H1 (cell line): ENCODE measurements at regions not wholly inside any gene's neighbourhood (a gene's known extent, or its start where the extent isn't known, plus 50 kb on each side); places are given as distances from the start of the nearest gene placed in this dataset.

ENCODE experiments used
- CBX5 ChIP-seq: fragments of 300-800, 300-1000 bp; sonication (generic); IDR thresholded peaks from 2 replicates; pipeline ENCODE4 v1.7.1; 2016; ENCODE audit warnings: antibody characterized with exemption, low read length, low read depth
- CHD1 ChIP-seq: IDR thresholded peaks from 2 replicates; pipeline ENCODE4 v1.6.1; 2012; ENCODE audit warnings: low read depth, low read length, improper control_type of control experiment
- CTCF ChIP-seq, 3 experiments: IDR thresholded peaks; 1 replicate in 2 of 3; 2 replicates in 1 of 3; pipeline versions ENCODE4 v1.5.1 to v1.6.1; 2011; ENCODE audit warnings: low read length in 3 of 3, mild to moderate bottlenecking in 3 of 3, inconsistent platforms in 2 of 3, low read depth in 1 of 3, moderate library complexity in 1 of 3; ENCODE audit not compliant: insufficient read depth in 1 of 3; ENCODE audit errors: control extremely low read depth in 1 of 3
- EP300 ChIP-seq, 2 experiments: IDR thresholded peaks; 1 replicate in 1 of 2; 2 replicates in 1 of 2; pipeline ENCODE4 v1.6.1; 2011 to 2012; ENCODE audit warnings: low read depth in 2 of 2, low read length in 2 of 2, mild to moderate bottlenecking in 2 of 2, borderline replicate concordance in 1 of 2, inconsistent platforms in 1 of 2, moderate library complexity in 1 of 2
- EZH2 ChIP-seq: fragments of 200-600 bp; sonication (generic); IDR thresholded peaks from 2 replicates; pipeline ENCODE4 v1.7.1; 2012; ENCODE audit warnings: low read depth, mild to moderate bottlenecking, moderate library complexity, low read length, inconsistent platforms; ENCODE audit not compliant: severe bottlenecking
- GTF2F1 ChIP-seq: IDR thresholded peaks from 2 replicates; pipeline ENCODE4 v1.6.1; 2012; ENCODE audit warnings: low read depth, low read length, improper control_type of control experiment, borderline replicate concordance
- JUND ChIP-seq: IDR thresholded peaks from 2 replicates; pipeline ENCODE4 v1.6.1; 2011; ENCODE audit warnings: mild to moderate bottlenecking, improper control_type of control experiment, low read length
- MAFK ChIP-seq: IDR thresholded peaks from 2 replicates; pipeline ENCODE4 v1.6.1; 2012; ENCODE audit warnings: low read depth, mild to moderate bottlenecking, improper control_type of control experiment, low read length
- RFX5 ChIP-seq: IDR thresholded peaks from 2 replicates; pipeline ENCODE4 v1.6.1; 2011; ENCODE audit warnings: low read depth, low read length, improper control_type of control experiment, borderline replicate concordance
- SAP30 ChIP-seq: fragments of 300-600 bp; sonication (generic); IDR thresholded peaks from 2 replicates; pipeline ENCODE4 v1.7.1; 2012; ENCODE audit warnings: low read length, moderate library complexity, mild to moderate bottlenecking, inconsistent platforms; ENCODE audit not compliant: insufficient read depth, insufficient replicate concordance
- USF2 ChIP-seq: IDR thresholded peaks from 2 replicates; pipeline ENCODE4 v1.6.1; 2011; ENCODE audit warnings: low read length, improper control_type of control experiment

GRCh38 chr16:56106527-56106926, 84.8 kb upstream of the GNAO1 start:
- TF ChIP-seq SAP30 (no peak), CTCF (IDR thresholded peaks at IDR 0.05; ENCODE audit: control extremely low read depth in 1 of 3, insufficient read depth in 1 of 3, low read depth in 1 of 3, low read length in 3 of 3) (no peak), CBX5 (no peak), USF2 (no peak), RFX5 (no peak), MAFK (no peak), JUND (no peak), GTF2F1 (no peak), EP300 (IDR thresholded peaks at IDR 0.05; ENCODE audit: borderline replicate concordance in 1 of 2, low read depth in 2 of 2, low read length in 2 of 2) (no peak), CHD1 (no peak), EZH2 (no peak)
